GM18867 (cell line): ENCODE measurements at regions not wholly inside any gene's neighbourhood (a gene's known extent, or its start where the extent isn't known, plus 50 kb on each side); places are given as distances from the start of the nearest gene placed in this dataset.
"Not testable (repeated sequence)": the region's sequence is repeated elsewhere in the genome, so short reads cannot be mapped to it uniquely, and the experiment has no call there.

Experiments used
- ATAC-seq: cut with Tn5 transposase; IDR thresholded peaks from one replicate; pipeline ENCODE4 v1.9.1; 2021; ENCODE audit warnings: mild to moderate bottlenecking, moderate library complexity; ENCODE audit not compliant: unreplicated experiment

DNA sequence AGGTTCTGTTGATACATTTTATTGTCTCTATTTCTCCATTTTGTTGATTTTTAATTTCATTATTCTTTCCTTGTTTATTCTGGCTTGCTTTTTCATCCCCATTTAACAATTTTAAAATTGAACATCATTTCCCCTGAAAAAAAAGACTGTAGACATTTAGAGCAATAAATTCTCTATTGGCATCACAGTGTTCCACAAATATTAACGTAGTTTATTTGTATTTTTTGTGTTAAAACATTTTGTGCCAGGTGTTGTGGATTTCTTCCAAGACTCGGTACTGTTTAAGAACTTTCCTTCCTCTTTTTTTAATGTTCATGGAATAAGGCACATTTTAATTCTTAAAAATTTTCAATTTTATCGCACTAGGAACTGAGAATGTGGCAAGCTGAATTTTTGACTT is 156.1 kb upstream of the NPY start:
- ATAC-seq, result no peak

DNA sequence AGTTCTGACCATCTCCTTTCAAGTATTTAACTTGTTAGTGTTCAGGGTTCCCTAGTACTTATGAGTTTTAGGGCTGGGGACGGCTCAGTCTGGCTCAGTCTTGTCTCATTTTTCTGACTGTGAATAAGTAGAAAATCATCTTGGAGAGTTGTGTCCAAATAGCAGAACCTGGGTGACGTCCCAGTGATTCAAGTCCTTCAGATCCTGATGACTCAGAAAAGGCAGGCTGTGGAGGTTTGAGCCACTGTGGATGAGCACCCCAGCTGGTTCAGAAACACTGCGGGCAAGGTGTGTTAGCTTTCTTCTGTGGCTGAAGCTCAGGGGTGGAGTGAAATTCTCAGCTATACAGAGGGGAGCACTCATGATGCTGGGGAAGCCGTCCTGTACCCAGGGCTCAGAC is 154.4 kb upstream of the NPY start:
- no peak for ATAC-seq

DNA sequence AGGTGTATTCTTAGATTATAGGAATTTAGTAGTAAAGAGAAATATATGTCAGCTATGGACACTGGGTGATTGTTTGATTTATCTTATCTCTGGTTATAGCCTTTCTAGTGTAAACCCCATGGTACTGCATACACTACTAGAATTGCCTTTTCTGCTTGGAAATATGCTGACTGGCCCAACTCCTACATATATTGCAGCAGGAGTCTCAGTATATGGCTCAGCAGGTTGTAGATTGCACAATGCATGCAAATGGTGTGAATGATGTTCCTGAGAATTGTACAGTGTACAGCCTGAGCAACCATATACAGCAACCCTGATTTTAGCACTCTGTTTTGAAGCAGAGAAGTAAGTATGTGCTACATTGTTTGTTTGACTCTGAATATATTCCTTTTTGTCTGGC is 153.4 kb upstream of the NPY start:
- no peak for ATAC-seq

DNA sequence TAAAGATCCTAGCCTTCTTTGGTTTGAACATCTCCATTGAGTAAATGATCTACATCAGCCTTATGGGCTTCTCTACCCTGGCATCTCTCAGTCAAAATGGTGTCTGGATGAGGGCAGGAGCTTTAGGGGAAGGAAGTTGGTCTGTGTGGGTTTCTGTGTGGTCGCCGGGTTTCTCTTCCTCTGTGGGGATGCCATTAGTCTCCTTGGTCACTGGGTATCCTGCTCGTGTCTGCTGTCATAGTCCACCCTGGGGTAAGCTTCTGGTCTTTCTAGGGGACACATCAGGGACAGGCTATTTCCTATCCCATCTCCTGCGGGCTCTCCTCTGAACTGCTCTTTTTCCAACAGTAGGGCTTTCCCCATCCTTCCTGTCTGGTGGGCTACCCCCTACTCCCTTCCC is 150.3 kb upstream of the NPY start:
- peak; percentile 51 for ATAC-seq

DNA sequence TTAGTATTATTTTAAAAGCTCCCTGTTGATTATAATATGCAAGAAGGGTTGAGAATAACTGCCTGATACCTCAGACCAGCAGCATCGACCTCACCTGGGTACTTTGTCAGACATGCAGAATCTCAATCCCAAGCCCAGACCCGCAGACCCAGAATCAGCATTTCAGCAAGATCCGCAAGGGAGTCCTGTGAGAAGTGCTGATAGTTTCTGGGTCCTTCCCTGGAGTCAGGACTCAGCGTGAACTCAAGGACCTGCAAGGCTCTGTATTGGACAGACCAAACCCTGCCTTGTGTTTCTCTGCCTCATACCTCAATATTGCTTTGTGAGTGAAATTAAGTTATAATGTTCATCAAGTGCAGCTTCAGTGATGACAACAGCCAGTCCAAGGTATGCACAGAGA is 149.5 kb upstream of the NPY start:
- ATAC-seq, result no peak

DNA sequence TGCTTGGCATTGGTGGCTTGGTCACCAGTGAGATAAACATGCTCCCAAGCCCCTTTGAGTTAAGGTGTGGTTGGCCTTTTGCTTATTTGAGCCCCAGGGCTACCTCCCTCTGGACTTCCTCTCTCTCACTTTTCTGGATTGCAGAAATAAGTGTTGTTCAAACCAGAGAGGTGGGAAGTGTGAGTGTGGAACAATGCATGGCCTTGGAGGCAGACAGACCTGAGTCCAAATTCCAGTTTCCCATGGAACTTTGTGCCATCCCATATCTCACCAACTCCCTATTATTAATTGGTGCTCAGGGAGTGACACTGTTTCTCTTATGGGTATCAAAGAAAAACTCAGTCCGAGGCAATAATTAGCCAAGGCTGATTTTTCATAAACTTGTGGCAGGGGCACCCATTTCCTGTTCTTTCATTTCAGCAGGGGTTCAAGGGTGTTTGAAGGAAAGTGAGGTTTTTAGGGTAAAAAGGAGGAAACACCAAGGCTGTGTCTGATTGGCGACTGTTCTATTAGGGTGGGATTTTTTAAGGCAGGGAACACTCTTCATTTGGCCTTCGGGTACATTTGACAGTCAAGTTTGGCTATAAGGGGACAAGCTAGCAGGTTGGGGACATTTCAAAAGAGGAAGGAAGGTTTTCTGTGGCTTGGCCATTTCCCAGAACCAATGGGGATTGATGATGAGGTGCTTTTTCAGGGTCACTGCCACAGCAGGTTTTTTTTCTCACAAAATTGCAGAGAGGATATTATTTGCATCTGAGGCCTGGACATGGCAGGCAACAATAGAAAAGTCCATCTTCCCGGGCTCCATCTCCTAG is 148.8 kb upstream of the NPY start:
- ATAC-seq, result peak; percentile 70

DNA sequence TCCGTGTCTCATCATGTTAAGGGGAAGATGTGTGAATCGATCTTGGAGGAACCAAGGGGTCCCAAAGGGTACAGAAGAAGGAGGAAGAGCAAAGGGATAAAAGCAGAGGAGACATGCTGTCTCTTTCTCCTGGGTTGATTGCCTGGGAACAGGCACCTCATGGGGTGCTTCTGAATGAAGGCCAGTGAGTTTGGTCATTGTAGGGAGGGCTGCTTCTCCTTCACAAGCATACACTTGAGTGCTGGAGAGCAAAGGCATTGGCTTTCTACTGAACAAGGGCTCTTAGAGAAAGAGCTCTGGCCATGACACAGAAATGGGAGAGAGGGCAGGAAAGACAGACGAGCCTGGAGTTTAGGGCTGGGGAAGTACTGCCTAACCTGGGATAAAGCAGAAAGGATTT is 146.7 kb upstream of the NPY start:
- ATAC-seq, result no peak

DNA sequence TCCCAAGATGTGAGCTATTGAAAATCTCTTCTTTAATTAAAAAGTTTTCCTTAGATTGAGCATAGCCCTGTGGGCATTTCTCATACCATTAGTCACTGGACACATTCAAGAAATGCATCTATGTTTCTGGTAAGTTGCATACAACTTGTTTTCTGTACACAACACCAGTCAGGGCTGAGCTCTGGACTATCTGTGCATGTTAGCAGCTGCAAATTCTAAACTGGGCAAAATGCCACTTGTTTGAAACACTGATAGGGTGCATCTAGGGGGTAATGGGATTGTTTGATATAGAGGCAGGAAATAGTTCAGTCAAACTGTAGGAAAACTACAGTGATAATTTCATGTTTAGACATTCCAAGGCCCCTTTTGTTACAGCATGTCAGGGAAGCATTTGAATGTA is 145.6 kb upstream of the NPY start:
- ATAC-seq, result no peak

DNA sequence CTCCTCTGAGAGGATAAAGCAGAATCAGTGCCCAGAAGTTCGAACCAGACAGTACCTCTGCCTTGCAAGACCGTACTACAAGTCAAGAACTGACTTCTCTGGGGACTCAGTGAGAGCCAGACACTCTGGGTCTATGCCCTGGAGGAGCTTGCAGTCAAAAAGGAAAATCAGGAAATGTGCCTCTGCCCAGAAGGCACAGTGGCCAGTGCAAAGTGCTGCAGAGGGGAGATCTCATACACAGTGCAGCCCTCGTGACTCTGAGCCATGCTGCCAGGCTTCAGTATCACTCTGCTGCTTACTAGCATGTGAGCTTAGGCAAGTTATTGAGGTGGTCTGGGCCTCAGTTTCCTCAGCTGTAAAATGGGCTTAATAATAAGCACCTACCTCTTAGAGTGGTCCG is 144.0 kb upstream of the NPY start:
- no peak for ATAC-seq

DNA sequence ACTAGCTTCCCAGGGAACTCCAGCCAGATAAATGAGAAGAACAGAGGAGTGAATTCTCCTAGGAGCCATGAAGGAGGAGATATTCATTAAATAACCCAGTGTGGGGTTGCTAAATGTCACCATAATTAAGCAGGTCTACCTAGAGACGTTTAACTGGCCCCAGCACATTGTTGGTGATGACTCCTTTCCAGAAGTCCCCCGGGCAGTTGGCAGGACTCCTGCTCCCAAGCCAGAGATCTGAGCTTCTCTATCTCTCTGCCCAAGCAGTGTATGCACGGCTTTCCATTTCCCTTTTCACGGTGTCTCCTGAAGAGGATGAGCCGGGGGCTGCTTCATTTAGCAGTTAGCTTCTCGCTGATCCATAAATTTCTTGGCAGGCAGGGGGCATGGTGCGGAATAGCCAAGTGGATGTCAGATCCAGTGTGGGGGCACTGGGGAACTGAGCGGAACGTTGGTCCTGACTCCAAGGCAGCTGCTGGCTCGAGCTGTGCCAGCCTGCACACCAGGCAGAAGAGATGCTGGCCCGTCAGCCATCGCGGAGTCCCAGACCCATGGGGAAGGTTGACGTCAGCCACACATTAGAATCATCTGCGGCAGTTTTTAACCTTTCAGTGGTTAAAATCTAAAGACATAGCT is 142.0 kb upstream of the NPY start:
- no peak for ATAC-seq

DNA sequence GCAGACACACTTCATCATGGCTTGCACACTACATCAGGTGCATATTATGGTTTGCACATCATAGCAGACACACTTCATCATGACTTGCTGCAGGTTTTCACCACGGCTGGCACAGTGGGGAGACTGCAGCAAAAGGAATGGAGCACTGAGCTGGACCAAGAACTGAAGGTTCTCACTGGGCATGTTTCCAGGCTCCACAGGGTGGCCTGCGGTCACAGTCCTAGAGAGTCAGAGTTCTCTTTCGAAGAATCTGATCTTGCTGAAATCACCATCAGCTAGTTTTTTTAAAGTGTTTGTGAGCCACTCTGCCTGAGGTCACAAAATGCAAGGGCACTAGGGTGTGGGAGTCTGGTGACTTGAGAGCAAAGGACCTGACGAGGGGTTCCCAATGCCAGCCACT is 140.4 kb upstream of the NPY start:
- ATAC-seq, result no peak

DNA sequence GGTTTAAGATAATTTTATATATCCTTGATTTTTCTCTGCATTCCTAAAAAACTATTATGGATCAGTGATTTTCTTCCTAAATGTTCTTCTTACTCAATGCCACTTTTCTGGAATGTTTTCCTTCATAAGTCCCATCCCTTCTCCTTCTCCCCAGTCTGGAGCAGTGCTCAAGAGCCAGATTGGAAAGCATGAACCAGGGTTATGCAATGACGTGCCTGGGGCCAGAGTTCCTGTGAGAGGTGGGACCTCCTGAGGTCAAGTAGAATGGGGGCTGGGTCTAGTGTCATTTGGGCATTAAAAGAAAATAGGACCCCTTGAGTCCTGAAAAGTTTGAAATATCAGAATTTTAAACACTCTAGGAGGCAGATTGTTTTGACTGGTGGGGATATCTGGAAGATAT is 132.0 kb upstream of the NPY start:
- ATAC-seq, result no peak

DNA sequence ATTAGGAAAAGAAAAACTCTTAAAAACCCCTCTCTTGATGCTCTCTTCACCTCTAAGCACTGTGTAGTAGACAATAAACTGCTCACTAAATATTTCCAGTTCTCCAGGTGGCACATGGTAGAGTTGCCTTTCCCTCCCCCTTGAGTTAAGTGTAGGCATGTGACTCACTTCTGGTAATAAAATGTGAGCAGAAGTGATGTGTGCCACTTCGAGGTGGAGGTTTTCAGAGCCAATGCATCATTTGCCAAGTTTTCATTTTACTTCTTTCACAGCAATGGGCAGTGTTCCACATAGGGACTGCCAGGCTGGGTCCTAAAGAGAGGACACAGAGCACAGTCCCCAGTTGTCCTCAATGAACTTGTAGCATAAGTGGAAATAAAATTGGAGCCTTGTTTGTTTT is 131.6 kb upstream of the NPY start:
- ATAC-seq, result no peak

DNA sequence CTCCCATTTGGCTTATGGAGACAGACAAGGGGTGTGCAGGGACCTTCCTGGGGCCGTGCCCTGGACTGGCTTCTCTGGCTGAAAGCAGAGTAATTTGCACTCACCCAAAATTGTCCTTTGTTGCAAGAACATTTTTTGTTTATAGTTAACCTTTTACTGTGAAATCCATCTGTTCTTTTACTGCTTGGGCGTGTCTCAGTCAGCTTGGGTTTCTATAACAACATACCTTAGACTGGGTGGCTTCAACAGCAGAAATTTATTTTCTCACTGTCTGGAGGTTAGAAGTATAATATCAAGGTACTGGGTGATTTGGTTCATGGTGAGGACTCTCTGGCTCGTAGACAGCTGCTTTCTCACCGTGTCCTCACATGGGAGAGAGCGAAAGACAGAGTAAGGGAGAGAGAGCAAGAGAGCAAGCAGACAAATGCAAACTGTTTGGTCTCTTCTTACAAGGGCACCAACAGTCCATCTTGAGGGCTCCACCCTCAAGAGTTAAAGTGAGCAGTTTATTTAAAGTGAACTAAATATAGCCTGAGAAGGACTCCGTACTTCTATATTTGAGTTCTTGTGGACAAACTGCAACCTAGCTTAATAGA is 131.0 kb upstream of the NPY start:
- no peak for ATAC-seq

DNA sequence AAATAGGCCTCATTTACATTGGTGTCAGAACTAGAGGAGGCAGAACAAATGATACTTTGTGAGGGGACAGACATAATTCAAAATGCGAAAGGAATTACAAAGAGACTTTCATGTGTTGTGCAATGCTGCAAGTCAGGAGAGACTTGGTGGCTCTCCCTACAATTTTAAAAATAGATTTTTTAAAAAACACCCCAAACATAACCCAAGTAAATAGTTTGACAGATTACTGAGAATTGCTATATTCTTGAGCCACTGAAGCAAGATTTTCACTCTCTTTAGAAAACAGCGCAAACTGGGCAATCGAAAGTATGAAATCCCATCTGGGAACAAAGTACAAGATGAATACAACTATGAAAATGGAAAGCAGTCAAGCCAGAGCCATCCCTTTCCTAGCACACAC is 126.3 kb upstream of the NPY start:
- ATAC-seq, result no peak

DNA sequence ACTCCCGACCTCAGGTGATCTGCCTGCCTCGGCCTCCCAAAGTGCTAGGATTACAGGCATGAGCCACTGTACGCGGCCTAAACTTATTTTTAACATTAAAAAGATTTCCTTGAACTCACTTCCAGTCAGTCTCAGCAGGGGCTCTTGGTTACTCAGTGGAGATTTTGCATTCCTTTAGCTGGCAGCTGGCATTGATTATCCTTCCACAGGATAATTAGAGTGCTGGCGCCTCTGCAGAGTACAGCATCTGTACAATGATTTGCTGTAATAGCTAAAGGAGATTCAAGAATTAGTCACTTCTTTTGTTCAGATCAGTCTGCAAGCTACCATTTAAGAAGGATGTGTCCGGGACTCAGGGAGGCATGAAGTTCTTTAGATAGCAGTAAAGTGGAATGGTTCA is 125.0 kb upstream of the NPY start:
- no peak for ATAC-seq

DNA sequence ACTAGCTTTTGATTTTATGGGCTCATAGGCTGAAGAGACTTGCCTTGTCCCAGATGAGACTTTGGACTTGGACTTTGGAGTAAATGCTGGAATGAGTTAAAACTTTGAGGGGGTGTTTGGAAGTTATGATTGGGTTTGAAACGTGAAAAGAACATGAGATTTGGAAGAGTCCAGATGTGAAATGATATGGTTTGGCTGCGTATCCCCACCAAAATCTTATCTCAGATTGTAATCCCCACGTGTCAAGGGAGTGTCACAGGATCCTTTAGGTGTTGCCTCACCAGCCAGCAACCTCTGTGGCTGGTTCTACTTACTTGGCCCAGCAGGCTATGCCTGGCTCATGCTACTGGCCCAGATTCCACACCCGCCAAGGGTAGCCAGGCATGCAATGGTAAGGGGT is 119.6 kb upstream of the NPY start:
- ATAC-seq, result no peak

DNA sequence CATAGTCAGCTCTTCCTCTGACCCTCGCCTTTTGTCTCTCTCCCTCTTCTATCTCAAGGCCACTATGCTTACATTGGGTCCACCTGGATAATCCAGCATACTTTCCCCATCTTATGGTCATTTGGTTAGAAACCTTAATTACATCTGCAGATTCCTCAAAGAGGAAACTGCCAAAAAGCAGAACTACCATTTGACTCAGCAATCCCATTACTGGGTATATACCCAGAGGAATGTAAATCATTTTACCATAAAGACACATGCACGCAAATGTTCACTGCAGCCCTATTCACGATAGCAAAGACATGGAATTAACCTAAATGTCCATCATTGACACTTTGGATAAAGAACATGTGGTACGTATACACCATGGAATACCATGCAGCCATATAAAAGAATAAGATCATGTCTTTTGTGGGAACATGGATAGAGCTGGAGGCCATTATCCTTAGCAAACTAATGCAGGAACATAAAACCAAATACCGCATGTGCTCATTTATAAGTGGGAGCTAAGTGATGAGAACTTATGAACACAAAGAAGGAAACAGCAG is 114.8 kb upstream of the NPY start:
- ATAC-seq, result no peak

DNA sequence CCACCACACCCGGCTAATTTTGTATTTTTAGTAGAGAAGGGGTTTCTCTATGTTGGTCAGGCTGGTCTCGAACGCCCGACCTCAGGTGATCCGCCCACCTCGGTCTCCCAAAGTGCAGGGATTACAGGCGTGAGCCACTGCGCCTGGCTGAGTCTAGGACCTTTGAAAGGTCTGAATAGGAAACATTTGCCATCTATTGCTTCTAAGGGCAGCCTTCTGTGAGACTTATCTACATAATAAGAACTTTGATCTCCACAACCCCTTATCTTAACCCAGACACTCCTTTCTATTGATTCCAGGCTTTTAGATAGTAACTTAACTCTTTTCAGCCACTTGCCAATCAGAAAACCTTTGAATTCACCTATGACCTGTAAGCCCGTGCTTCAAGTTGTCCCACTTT is 112.0 kb upstream of the NPY start:
- ATAC-seq, result not testable (repeated sequence)

DNA sequence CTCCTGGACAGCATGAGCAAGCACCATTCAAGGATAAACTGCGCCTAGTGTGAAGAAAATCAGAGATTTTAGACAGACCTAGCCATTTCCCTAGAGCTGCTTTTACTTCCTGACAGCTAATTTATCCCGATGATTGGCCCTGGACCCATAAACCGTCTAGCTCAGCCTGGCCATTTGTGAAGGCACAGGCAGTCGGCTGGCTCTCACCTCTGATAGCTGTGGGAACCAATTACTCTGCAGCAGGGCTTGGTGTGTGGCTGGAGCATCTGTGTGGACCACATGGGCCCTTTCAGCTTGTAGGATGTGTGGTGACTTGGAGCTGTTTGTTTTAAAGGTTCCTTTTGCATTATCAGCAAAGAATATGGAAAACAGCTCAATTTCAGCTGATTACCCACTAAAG is 111.1 kb upstream of the NPY start:
- no peak for ATAC-seq

DNA sequence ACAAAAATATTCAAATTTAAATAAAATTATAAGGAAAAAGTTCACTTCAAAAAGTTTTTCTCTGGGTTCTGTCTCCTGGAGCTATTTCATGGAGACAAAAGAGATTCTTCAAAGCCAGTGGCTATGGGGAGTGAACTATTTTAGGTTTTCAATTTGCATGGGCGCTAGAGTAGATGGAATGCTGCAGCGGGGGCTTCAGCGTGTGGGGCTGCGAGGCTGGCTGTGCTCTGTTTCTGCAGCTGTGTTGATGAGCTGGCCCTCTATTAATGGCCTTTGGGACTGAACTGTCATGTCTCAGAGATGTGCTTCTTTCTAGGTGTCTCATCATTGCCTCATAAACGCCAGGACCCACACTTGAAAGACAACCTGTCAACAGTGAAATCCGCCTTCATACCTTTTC is 108.4 kb upstream of the NPY start:
- no peak for ATAC-seq
